Hematopoietic multipotent progenitor cell treated with erythropoietin and hydrocortisone succinate and interleukin-3 and kit ligand, for 4 days (in vitro differentiated cells): ENCODE measurements at regions not wholly inside any gene's neighbourhood (a gene's known extent, or its start where the extent isn't known, plus 50 kb on each side); places are given as distances from the start of the nearest gene placed in this dataset.

Source experiments
- DNase-seq: peaks from one replicate; pipeline ENCODE4 v3.0.0-alpha.2; 2015

DNA sequence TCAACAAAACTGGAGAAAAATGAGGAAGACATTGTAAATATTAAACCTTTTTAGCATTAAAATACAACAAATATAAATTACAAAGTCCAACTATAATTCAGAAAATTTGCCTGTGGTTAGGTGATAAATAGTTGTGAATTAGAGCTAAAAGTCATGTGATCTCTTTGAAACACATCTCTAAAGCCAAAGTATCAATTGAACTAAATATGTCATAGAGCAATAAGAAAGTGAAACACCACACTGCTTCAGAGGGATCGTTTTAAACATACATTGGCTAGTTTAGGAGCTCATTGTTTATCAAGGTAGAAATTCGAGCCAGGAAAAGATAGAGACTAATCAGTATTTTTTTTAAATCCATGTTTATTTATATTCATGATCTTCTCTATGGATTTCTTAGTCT is 606.3 kb upstream of the ITGA1 start:
- DNase-seq: no peak

DNA sequence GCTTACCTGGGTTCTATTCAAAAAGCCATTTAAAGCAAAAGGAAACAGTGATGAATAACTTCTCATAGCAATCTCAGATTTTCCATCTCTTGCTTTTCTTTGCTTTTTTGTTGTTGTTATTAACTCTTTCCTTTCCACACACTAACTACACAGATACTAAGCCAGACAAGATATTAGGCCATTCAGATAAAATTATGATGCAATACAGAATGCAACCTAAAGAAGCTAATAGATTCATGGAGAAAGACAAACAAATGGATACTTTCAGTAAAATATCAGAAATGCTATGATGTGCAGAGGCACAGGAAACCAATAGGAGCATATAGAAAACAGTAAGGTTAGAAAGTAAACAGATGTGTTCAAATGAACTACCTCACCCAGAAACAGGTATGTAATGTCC is 597.0 kb upstream of the ITGA1 start:
- DNase-seq: no peak

DNA sequence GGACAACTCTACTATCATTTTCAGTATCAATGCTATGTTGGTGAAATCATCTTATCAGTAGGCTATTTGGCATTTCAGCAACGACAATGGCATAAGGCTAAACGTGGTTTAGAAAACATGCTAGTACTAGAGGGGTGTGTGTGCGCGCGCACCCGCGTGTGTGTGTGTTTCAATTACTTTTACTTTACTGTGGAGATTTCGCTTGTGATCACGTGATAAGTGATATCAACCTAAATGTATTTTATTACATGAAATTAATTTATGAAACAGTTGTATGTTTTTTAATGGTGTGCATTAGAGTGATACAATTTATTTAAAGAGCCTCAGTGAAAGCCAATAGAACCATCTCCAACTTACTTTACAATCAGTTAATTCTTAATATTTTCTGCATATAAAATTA is 587.9 kb upstream of the ITGA1 start:
- no peak for DNase-seq

DNA sequence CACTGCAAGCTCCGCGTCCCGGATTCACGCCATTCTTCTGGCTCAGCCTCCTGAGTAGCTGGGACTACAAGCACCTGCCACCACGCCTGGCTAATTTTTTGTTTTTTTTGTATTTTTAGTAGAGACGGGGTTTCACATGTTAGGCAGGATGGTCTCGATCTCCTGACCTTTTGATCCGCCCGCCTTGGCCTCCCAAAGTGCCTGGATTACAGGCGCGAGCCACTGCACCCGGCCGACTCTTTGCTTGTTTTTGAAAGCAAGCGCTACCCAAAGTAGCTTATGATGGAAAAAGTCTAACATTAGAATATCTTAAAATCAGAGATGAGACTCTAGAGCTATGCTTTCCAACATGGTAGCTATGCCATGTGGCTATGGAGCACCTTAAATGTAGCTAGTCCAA is 585.5 kb upstream of the ITGA1 start:
- no peak for DNase-seq

DNA sequence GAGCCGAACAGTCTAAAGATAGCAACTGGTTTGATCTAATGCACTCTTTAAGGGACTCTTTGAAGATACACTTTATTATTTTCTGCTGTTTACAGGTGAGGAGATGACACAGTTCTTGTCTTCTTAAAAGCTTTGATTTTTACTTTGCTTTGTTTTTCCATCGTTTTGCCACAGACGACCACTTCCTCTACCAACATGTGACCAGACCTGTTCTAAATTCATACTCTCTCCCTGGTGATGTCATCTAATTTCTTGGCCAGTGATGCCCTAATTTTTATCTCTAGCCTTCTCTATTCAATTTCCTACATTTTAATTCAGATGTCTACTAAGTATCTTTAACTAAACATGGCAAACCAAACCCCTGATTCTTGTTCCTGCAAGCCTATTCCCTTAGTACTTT is 583.4 kb upstream of the ITGA1 start:
- no peak for DNase-seq
